Activated CD4-positive, alpha-beta T cell treated with anti-CD3 and anti-CD28 coated beads, Interleukin-2, amount 50 U/mL, for 1 hour (primary cell): ENCODE measurements at regions not wholly inside any gene's neighbourhood (a gene's known extent, or its start where the extent isn't known, plus 50 kb on each side); places are given as distances from the start of the nearest gene placed in this dataset.

Experiments used
- DNase-seq: peaks from one replicate; pipeline ENCODE4 v3.0.0-alpha.2; 2020

- DNase-seq: no peak
Observed at GRCh38 chr9:14961372-14962068, 51.3 kb upstream of the FREM1 start.

GRCh38 chr9:14960881-14961280, 50.7 kb upstream of the FREM1 start:
- no peak for DNase-seq
